HG02798 (cell line): ENCODE measurements at regions not wholly inside any gene's neighbourhood (a gene's known extent, or its start where the extent isn't known, plus 50 kb on each side); places are given as distances from the start of the nearest gene placed in this dataset.

Source experiments
- ATAC-seq: cut with Tn5 transposase; IDR thresholded peaks from one replicate; pipeline ENCODE4 v1.9.1; 2021; ENCODE audit warnings: mild to moderate bottlenecking; ENCODE audit not compliant: unreplicated experiment, poor library complexity

GRCh38 chr3:159113221-159113875 is 311.5 kb downstream of the MFSD1 start:
- no peak for ATAC-seq

GRCh38 chr3:159114582-159114981 is 312.7 kb downstream of the MFSD1 start:
- ATAC-seq, result no peak

GRCh38 chr3:159123877-159124276 is 322.0 kb downstream of the MFSD1 start:
- no peak for ATAC-seq

GRCh38 chr3:159126261-159127020 is 324.6 kb downstream of the MFSD1 start:
- ATAC-seq, result no peak

GRCh38 chr3:159127021-159127392 is 325.2 kb downstream of the MFSD1 start:
- ATAC-seq, result no peak

GRCh38 chr3:159128628-159129027 is 326.8 kb downstream of the MFSD1 start:
- ATAC-seq, result no peak

- ATAC-seq, result peak; percentile 59
These were observed 328.3 kb downstream of the MFSD1 start for GRCh38 chr3:159130108-159130507.

GRCh38 chr3:159131376-159131775 is 329.5 kb downstream of the MFSD1 start:
- no peak for ATAC-seq

- ATAC-seq, result no peak
These were observed 336.1 kb downstream of the MFSD1 start for GRCh38 chr3:159137949-159138348.

GRCh38 chr3:159139326-159139725 is 337.5 kb downstream of the MFSD1 start:
- ATAC-seq, result no peak

GRCh38 chr3:159144472-159144871 is 342.6 kb downstream of the MFSD1 start:
- ATAC-seq, result no peak

GRCh38 chr3:159144891-159145290 is 343.0 kb downstream of the MFSD1 start:
- no peak for ATAC-seq

GRCh38 chr3:159146392-159146791 is 344.5 kb downstream of the MFSD1 start:
- no peak for ATAC-seq

GRCh38 chr3:159146856-159147435 is 345.1 kb downstream of the MFSD1 start:
- ATAC-seq, result no peak

GRCh38 chr3:159147813-159148212 is 346.0 kb downstream of the MFSD1 start:
- ATAC-seq, result no peak

GRCh38 chr3:159148466-159148865 is 346.6 kb downstream of the MFSD1 start:
- no peak for ATAC-seq

GRCh38 chr3:159149131-159149530 is 347.3 kb downstream of the MFSD1 start:
- no peak for ATAC-seq

- ATAC-seq, result no peak
These were observed 347.8 kb downstream of the MFSD1 start for GRCh38 chr3:159149633-159150032.

- ATAC-seq, result no peak
These were observed 348.3 kb downstream of the MFSD1 start for GRCh38 chr3:159150180-159150579.

GRCh38 chr3:159151130-159151529 is 349.3 kb downstream of the MFSD1 start:
- ATAC-seq, result no peak

GRCh38 chr3:159157275-159157674 is 355.4 kb downstream of the MFSD1 start:
- no peak for ATAC-seq

GRCh38 chr3:159158213-159158612 is 356.4 kb downstream of the MFSD1 start:
- ATAC-seq, result no peak
